ENCODE measurements at regions not wholly inside any gene's neighbourhood (a gene's known extent, or its start where the extent isn't known, plus 50 kb on each side); places are given as distances from the start of the nearest gene placed in this dataset.
"Not testable (repeated sequence)": the region's sequence is repeated elsewhere in the genome, so short reads cannot be mapped to it uniquely, and the experiment has no call there.

DNA sequence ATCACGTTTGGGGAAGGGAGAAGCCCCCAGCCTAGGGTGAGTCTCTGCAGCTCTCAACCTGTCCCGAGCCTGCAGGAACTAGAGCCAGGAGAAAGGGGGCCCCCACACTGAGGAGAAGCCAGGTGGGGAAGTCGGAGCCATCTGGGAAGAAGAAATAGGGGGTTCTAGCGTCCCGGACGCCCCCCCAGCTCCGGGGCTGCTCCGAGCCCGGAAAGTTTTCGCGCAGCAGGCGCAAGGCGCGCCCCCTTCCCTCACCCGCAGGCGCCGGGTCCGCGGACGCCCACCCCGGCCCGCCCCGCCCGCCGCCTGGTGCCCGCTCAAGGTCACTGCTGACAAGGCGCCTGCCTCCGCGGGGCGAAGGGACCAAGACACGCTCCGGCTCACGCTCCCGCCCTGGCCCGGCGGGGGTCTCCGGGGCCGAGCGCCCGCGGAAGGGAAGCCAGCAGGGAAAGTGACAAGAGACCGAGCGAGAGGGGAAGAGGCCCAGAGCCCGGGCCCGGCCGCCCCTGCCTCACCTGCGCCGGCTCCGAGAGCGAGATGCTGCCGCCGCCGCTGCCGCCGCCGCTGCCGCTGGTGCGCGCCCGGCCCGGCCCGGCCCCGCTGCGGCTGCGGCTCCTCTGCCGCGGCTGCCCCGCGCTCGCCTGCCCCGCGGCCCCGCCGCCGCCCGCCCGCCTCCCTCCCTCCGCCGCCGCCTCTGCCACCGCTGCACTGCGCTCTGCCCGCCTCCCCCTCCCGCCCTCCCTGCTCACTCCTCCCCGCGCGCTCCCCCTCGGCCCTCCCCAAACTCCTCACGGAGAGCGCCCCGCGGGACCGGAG is 108.4 kb upstream of the SLC6A11 start:
- DNase-seq = no peak

DNA sequence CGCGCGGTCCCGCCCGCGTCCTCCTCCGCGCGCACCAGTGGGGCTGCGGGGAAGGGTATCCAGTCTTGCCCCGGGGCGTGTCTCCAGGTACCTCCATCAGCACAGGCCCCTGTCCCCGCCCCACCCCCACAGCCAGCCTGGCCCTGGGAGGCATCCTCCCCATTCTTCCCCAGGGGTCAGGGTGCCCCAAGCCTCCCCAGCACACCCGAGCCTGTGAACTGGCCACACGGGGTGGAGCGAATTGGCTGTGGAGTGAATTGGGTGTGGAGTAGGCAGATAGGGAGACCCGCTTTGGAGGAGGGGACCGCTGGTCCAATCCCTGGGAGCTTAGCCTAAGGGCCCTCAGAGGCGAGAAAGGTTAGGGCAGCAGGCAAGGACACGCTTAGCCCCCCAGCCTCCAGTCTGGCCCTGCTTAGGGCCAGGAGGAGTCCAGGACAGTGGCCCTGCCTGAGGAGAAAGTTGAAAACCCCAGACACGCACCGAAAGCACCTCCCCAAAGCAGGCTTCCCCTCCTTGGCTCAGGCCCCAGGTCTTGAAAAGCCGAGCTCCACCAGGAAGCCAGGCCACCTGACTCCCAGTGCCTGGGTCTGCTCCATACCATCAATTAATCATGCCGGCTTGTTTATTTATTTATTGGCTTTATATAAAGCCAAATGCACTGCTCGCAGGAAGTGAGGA is 107.7 kb upstream of the SLC6A11 start:
- no peak for DNase-seq

DNA sequence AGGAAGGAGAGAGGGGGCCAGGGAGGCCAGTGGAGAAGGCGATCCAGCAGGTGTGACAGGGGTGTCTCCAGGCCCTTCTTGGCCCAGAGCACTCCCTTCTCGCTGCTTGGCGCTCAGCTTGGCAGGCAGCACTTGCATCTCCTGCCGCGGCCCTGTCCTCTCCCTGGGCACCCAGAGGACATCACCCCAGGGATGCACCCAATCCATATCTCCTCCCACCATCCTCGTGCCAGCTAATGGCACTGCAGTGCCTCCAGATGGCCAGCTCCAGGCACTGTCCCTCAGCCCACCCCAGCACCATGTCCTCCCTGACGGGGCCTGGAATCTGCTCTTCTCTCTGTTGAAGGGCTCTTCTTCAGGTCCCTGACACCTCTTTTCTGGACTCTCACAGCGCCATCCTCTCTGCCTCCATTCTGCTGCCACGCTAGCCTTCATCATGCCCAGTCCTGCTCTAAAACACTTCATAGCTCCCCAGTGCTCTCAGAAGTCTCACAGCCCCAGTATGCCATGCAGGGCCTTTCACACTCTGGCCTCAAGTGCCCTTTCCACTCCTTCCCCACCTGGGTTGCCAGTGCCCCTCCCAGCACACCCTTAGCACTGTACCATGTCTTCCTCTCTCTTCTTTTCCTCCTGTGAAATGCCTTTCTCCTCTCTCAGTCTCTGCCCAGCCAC is 106.8 kb upstream of the SLC6A11 start:
- DNase-seq = no peak

- no peak for DNase-seq
Measured at GRCh38 chr3:10712121-10712520, 103.9 kb upstream of the SLC6A11 start.

DNA sequence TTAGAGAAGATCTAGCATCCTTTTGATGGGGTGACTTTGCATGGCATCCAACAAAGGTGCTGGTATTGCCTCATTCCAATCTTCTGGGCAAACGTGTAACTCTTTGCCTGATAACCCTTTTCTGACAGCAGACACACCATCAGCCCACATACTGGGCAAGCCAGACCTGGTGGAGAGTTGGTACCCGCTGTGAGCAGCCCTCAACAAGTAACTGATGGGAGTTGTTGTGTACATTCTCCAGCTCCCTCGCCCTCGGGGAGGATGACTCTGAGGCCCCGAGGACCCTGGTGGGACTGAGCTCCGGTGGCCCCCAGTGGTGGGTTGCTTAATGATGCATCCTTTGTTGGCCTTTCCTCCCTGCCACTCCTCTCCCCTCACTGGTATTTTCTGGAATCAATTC is 102.4 kb upstream of the SLC6A11 start:
- no peak for DNase-seq

GRCh38 chr3:10715886-10716285 is 100.1 kb upstream of the SLC6A11 start:
- DNase-seq = no peak

- no peak for DNase-seq
Measured at GRCh38 chr3:10716964-10717363, 99.1 kb upstream of the SLC6A11 start.

- no peak for DNase-seq
Measured at GRCh38 chr3:10717756-10718155, 98.3 kb upstream of the SLC6A11 start.

DNA sequence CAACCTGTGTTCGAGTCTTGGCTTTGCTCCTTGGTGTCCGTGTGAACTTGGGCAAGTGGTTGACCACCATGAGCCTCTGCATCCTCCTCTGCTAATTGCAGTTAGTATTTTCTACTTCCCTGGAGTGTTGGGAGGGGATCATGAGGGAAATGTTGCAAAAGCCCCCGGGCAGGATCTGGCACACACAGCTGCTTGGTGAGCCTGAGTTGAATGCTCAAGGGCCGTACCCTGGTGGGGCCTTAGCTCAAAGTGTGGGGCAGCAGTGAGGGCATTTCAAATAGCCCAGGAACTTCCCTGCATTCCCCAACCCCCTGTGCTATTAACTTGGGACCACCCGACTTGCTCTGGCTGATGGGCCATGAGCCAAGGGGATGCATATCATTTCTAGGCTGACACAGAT is 94.9 kb upstream of the SLC6A11 start:
- DNase-seq = no peak

DNA sequence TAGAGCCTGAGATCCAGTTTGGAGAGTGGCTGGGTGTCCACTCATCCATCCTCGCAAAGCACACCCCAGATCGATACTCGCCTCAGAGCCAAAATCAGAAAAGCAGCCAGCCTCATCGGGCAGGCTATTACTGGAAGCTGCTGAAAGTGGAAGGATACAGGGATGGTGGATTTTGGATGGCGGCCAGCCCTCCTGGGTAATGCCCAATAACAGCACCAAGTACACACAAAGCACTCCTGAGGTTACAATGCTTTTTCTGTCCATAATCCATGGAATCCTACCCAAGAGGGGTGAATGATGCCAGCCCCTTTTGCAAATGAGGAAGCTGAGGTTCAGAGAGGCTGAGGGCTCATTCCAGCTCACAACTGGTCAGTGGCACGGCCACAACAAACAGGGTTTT is 93.1 kb upstream of the SLC6A11 start:
- no peak for DNase-seq

GRCh38 chr3:10723991-10724390 is 92.0 kb upstream of the SLC6A11 start:
- DNase-seq = no peak

GRCh38 chr3:10725067-10725466 is 91.0 kb upstream of the SLC6A11 start:
- no peak for DNase-seq

GRCh38 chr3:10725846-10726245 is 90.2 kb upstream of the SLC6A11 start:
- DNase-seq = no peak

GRCh38 chr3:10726787-10727186 is 89.2 kb upstream of the SLC6A11 start:
- no peak for DNase-seq

- no peak for DNase-seq
Measured at GRCh38 chr3:10729439-10729838, 86.6 kb upstream of the SLC6A11 start.

DNA sequence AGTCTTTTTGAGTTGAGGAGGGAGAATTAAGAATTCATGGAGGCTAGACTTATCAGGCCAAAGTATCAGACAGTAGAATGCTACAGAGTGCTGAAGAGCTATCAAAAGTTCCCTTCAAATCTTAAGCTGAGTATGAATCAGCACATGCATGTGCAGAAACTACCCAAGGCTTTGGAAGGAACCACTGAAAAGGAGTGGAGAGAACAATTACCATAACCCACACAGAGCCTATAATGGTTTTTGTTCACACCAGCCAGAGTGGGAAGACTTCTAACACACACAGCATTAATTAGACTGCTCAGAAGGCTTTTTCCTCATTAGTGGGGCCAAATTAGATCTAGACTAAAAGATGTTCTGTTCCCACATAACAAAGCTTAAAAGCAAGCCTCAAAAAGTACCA is 83.7 kb upstream of the SLC6A11 start:
- DNase-seq = no peak

- no peak for DNase-seq
Measured at GRCh38 chr3:10733297-10733696, 82.7 kb upstream of the SLC6A11 start.

GRCh38 chr3:10736444-10736843 is 79.6 kb upstream of the SLC6A11 start:
- DNase-seq = not testable (repeated sequence)

DNA sequence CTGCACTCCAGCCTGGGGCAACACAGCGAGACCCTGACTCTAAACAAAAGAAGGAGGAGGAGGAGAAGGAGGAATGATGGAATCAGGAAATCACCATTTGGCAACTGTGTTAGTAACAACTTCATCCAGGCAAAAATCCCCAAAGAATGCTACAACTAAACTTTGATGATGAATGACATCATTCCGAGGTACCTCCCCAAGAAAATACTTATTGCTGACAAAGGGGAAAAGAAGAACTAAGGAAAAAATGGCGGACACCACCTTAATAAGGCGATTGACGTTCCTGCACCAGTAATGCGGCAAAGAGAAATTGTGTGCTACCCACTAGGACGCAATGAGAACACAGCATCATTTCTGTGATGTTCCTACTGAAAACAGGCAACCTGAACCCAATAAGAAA is 78.2 kb upstream of the SLC6A11 start:
- no peak for DNase-seq

- DNase-seq = peak; percentile 52 to 70
Measured at GRCh38 chr3:10738688-10739372, 77.2 kb upstream of the SLC6A11 start.

- no peak for DNase-seq
Measured at GRCh38 chr3:10740954-10741353, 75.1 kb upstream of the SLC6A11 start.

GRCh38 chr3:10741891-10742671 is 73.9 kb upstream of the SLC6A11 start:
- no peak for DNase-seq

Data from CD4-positive, alpha-beta T cell treated with Interferon alpha-2 for 1 hour (primary cell).